Choroid plexus epithelial cell (primary cell): ENCODE measurements at regions not wholly inside any gene's neighbourhood (a gene's known extent, or its start where the extent isn't known, plus 50 kb on each side); places are given as distances from the start of the nearest gene placed in this dataset.

Experiments
- DNase-seq: peaks from one replicate; pipeline ENCODE4 v3.0.0-alpha.2; 2010; ENCODE audit warnings: low read depth
- H3K4me3 ChIP-seq: 2 replicates; pipeline ENCODE4 v1.5.1; 2011; ENCODE audit warnings: low read depth, mild to moderate bottlenecking, control low read depth, low read length, moderate library complexity
- TF ChIP-seq, protein P1 (sequence below): conservative IDR thresholded peaks from 2 replicates; pipeline ENCODE4 v1.5.1; 2011; ENCODE audit warnings: low read depth, mild to moderate bottlenecking, control low read depth, inconsistent platforms, low read length, moderate library complexity

- no peak overlapping the region for H3K4me3 ChIP-seq
- TF ChIP-seq, protein P1, sequence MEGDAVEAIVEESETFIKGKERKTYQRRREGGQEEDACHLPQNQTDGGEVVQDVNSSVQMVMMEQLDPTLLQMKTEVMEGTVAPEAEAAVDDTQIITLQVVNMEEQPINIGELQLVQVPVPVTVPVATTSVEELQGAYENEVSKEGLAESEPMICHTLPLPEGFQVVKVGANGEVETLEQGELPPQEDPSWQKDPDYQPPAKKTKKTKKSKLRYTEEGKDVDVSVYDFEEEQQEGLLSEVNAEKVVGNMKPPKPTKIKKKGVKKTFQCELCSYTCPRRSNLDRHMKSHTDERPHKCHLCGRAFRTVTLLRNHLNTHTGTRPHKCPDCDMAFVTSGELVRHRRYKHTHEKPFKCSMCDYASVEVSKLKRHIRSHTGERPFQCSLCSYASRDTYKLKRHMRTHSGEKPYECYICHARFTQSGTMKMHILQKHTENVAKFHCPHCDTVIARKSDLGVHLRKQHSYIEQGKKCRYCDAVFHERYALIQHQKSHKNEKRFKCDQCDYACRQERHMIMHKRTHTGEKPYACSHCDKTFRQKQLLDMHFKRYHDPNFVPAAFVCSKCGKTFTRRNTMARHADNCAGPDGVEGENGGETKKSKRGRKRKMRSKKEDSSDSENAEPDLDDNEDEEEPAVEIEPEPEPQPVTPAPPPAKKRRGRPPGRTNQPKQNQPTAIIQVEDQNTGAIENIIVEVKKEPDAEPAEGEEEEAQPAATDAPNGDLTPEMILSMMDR, result no peak
- DNase-seq, result peak; percentile 81
Measured at GRCh38 chr5:74576941-74577456, 63.5 kb downstream of the ENC1 start.

DNA sequence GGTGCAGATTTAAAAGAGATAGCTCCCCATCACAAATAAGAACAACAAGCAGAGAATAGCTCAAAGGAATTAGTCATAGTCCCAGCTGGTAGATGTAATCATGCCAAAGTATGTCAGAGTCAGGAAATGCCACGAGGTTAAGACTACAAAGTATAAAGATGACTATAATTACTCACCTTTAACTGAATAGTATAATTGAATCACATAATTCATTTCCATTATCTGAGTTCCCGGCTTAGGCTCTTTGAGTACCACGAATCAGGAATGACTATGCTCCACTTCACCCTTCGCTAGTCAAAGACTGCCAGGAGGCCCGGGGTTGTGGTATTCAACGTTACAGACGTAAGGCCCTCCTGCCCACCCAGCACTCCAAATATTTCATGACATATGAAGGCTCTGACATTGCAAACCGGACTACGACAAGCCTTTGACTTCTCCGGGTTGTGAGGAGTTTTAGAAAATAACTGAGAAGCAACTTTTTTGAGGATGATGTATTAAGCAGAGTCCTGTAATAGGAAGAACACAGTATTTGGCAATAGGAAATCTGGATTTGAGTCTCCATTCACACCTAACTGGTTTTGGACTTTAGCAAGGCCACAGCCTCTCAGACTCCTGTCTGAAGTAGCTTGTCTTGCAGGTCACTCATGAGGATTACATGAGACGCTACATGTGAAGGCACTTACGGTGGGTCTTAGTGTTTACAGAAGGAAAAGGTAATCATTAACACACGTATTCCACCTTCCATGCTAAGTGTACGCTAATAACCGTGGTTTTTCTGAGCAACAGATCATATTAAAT, 64.6 kb downstream of the ENC1 start:
- peak; percentile 89 for DNase-seq
- H3K4me3 ChIP-seq, result no peak overlapping the region
- TF ChIP-seq, protein P1, result no peak

DNA sequence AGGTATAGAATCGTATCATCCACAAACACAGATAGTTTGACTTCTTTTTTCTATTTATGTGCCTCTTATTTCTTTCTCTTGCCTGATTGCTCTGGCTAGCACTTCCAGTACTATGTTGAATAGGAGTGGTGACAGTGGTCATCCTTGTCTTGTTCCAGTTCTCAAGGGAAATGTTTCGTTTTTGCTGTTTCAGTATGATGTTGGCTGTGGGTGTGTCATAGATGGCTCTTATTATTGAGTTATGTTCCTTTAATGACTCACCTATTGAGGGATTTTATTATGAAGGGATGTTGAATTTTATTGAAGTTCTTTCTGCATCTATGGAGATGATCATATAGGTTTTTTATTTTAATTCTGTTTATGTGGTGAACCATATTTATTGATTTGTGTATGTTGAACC, 70.3 kb downstream of the ENC1 start:
- no peak for DNase-seq
- TF ChIP-seq, protein P1, result no peak

GRCh38 chr5:74567411-74567995, 73.0 kb downstream of the ENC1 start:
- TF ChIP-seq, protein P1, result no peak
- no peak overlapping the region for H3K4me3 ChIP-seq

More for the DNA sequence above, 70.3 kb downstream of the ENC1 start:
- no peak overlapping the region for H3K4me3 ChIP-seq

GRCh38 chr5:74562122-74562521, 78.4 kb downstream of the ENC1 start:
- no peak for DNase-seq
- TF ChIP-seq, protein P1, result no peak
- H3K4me3 ChIP-seq, result no peak overlapping the region

More at GRCh38 chr5:74567411-74567995, 73.0 kb downstream of the ENC1 start:
- DNase-seq, result no peak

DNA sequence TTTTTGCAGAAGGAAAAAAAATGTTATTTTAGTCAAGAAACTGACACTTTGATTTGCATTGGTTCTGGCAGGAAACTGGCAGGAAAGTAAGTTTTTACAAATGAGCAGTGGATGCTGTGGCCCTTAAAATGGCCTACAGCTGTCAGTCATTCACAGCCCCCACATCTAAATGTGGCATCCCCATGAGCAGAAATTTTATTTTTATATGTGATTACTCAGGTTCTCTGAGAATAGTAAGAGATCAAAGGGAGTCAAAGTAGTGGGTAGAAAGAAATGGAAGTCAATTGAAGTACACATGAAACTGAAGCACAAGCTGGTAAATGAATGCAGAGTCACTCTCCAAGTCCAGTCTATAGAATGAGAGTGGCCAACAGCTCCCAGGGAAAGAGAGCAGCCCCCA, 80.3 kb downstream of the ENC1 start:
- no peak for DNase-seq
- no peak overlapping the region for H3K4me3 ChIP-seq
- TF ChIP-seq, protein P1, result no peak
